Nephron (organoid): ENCODE measurements at regions not wholly inside any gene's neighbourhood (a gene's known extent, or its start where the extent isn't known, plus 50 kb on each side); places are given as distances from the start of the nearest gene placed in this dataset.

Source experiments
- H3K27ac Mint-ChIP-seq, 3 experiments: 2 replicates each; pipeline ENCODE4 v1.8.0; 2020; ENCODE audit warnings: mixed read lengths in 3 of 3, mild to moderate bottlenecking in 2 of 3, moderate library complexity in 1 of 3
- H3K27me3 Mint-ChIP-seq: 2 replicates; pipeline ENCODE4 v1.8.0; 2021; ENCODE audit warnings: low read depth, mild to moderate bottlenecking, moderate library complexity, mixed read lengths
- H3K36me3 Mint-ChIP-seq: 2 replicates; pipeline ENCODE4 v1.8.0; 2020; ENCODE audit warnings: low read depth, mixed read lengths
- H3K4me1 Mint-ChIP-seq: 2 replicates; pipeline ENCODE4 v1.8.0; 2020; ENCODE audit warnings: mixed read lengths
- H3K4me3 Mint-ChIP-seq, 3 experiments: 2 replicates each; pipeline ENCODE4 v1.8.0; 2020; ENCODE audit warnings: mild to moderate bottlenecking in 3 of 3, mixed read lengths in 3 of 3, moderate library complexity in 2 of 3
- H3K9me3 Mint-ChIP-seq: 2 replicates; pipeline ENCODE4 v1.8.0; 2020; ENCODE audit warnings: mixed read lengths
- CTCF ChIP-seq, 3 experiments: fragments of 200-600 bp; sonication (generic); IDR thresholded peaks; one replicate each; pipeline ENCODE4 v1.5.0; 2021; ENCODE audit warnings: antibody characterized with exemption in 3 of 3; ENCODE audit not compliant: unreplicated experiment in 3 of 3

GRCh38 chr16:55207693-55208428, 116.1 kb upstream of the IRX6 start:
- H3K27ac Mint-ChIP-seq = no peak overlapping the region
- no peaks in the 10 kb centered on the region for H3K9me3 Mint-ChIP-seq
- H3K4me3 Mint-ChIP-seq = no peak overlapping the region
- H3K36me3 Mint-ChIP-seq = no peaks in the 10 kb centered on the region
- no peak for TF ChIP-seq CTCF (IDR thresholded peaks at IDR 0.05; ENCODE audit: unreplicated experiment in 3 of 3)
- peaks cover 11% of the 10 kb centered on the region for H3K27me3 Mint-ChIP-seq
- H3K4me1 Mint-ChIP-seq = peaks cover 5% of the 10 kb centered on the region

- Mint-ChIP-seq H3K4me3 (no peak overlapping the region), H3K27me3 (peaks cover 20% of the 10 kb centered on the region), H3K36me3 (no peaks in the 10 kb centered on the region), H3K4me1 (peaks cover 5% of the 10 kb centered on the region), H3K9me3 (no peaks in the 10 kb centered on the region), H3K27ac (no peak overlapping the region)
- no peak for TF ChIP-seq CTCF (IDR thresholded peaks at IDR 0.05; ENCODE audit: unreplicated experiment in 3 of 3)
Observed at GRCh38 chr16:55209626-55210025, 114.4 kb upstream of the IRX6 start.

- no peak overlapping the region for H3K27ac Mint-ChIP-seq
- H3K4me3 Mint-ChIP-seq = no peak overlapping the region
- TF ChIP-seq CTCF (IDR thresholded peaks at IDR 0.05; ENCODE audit: unreplicated experiment in 3 of 3) = no peak
- no peaks in the 10 kb centered on the region for H3K9me3 Mint-ChIP-seq
- no peaks in the 10 kb centered on the region for H3K36me3 Mint-ChIP-seq
- peaks cover 4% of the 10 kb centered on the region for H3K4me1 Mint-ChIP-seq
- peaks cover 31% of the 10 kb centered on the region for H3K27me3 Mint-ChIP-seq
Observed at GRCh38 chr16:55212791-55213190, 111.2 kb upstream of the IRX6 start.

GRCh38 chr16:55214412-55214811, 109.6 kb upstream of the IRX6 start:
- Mint-ChIP-seq H3K4me3 (no peak overlapping the region), H3K27ac (no peak overlapping the region), H3K27me3 (peaks cover 36% of the 10 kb centered on the region), H3K9me3 (no peaks in the 10 kb centered on the region), H3K4me1 (no peaks in the 10 kb centered on the region), H3K36me3 (no peaks in the 10 kb centered on the region)
- TF ChIP-seq CTCF (IDR thresholded peaks at IDR 0.05; ENCODE audit: unreplicated experiment in 3 of 3) = no peak

GRCh38 chr16:55214974-55215494, 109.0 kb upstream of the IRX6 start:
- no peaks in the 10 kb centered on the region for H3K9me3 Mint-ChIP-seq
- no peak overlapping the region for H3K27ac Mint-ChIP-seq
- H3K4me1 Mint-ChIP-seq = no peaks in the 10 kb centered on the region
- no peaks in the 10 kb centered on the region for H3K36me3 Mint-ChIP-seq
- H3K4me3 Mint-ChIP-seq = no peak overlapping the region
- no peak for TF ChIP-seq CTCF (IDR thresholded peaks at IDR 0.05; ENCODE audit: unreplicated experiment in 3 of 3)
- peaks cover 40% of the 10 kb centered on the region for H3K27me3 Mint-ChIP-seq

- no peak for TF ChIP-seq CTCF (IDR thresholded peaks at IDR 0.05; ENCODE audit: unreplicated experiment in 3 of 3)
- H3K4me3 Mint-ChIP-seq = no peak overlapping the region
- no peak overlapping the region for H3K27ac Mint-ChIP-seq
- no peaks in the 10 kb centered on the region for H3K36me3 Mint-ChIP-seq
- H3K9me3 Mint-ChIP-seq = no peaks in the 10 kb centered on the region
- peaks cover 37% of the 10 kb centered on the region for H3K27me3 Mint-ChIP-seq
- H3K4me1 Mint-ChIP-seq = no peaks in the 10 kb centered on the region
Observed at GRCh38 chr16:55217392-55217791, 106.6 kb upstream of the IRX6 start.
